ENCODE measurements at regions not wholly inside any gene's neighbourhood (a gene's known extent, or its start where the extent isn't known, plus 50 kb on each side); places are given as distances from the start of the nearest gene placed in this dataset.

GRCh38 chr3:182731764-182732163 lies 61.5 kb upstream of the ATP11B start:
- H3K27ac Mint-ChIP-seq = no peak overlapping the region

GRCh38 chr3:182732232-182733015 lies 60.9 kb upstream of the ATP11B start:
- H3K36me3 Mint-ChIP-seq = no peaks in the 10 kb centered on the region
- Histone ChIP-seq H3K4me3 (ENCODE audit: control insufficient read depth in 1 of 2, extremely low read depth in 1 of 2, low read length in 1 of 2) (no peak overlapping the region), H3K27ac (ENCODE audit: low read length) (no peak overlapping the region), H3K9me3 (no peaks in the 10 kb centered on the region), H3K4me1 (ENCODE audit: control insufficient read depth in 1 of 2, extremely low read depth in 1 of 2, insufficient read depth in 2 of 2, low read length in 2 of 2) (no peaks in the 10 kb centered on the region), H3K36me3 (ENCODE audit: control insufficient read depth in 2 of 2, extremely low read depth in 1 of 2, insufficient read depth in 1 of 2, low read length in 1 of 2) (no peaks in the 10 kb centered on the region), H3K27me3 (replicated peaks in 1 of 2; ENCODE audit: control insufficient read depth in 2 of 2, extremely low read depth in 1 of 2, insufficient read depth in 2 of 2, low read length in 1 of 2) (peaks cover 0 to 18% of the 10 kb centered on the region in 2 experiments)
- DNase-seq (no peak), ATAC-seq (replicated peaks in 1 of 4) (no peak)
- no peak overlapping the region for H3K4me3 Mint-ChIP-seq
- H3K27ac Mint-ChIP-seq = no peak overlapping the region
- 87% methylated on average over 3 of the region's 5 CpGs for WGBS (ENCODE audit: insufficient coverage)
- H3K9me3 Mint-ChIP-seq = no peaks in the 10 kb centered on the region
- ChIA-PET CTCF (interaction anchor here in 1 of 2 donors (0.5 to 0.6 kb wide), 2 partner anchors 9 to 77 kb away, joined by 3 to 6 read pairs; no protein-coding TSS in a partner anchor), POLR2A (no interaction called here)
- H3K4me1 Mint-ChIP-seq = no peaks in the 10 kb centered on the region
- peaks cover 13 to 18% of the 10 kb centered on the region in 2 donors for H3K27me3 Mint-ChIP-seq

More at GRCh38 chr3:182731764-182732163, 61.5 kb upstream of the ATP11B start:
- WGBS (ENCODE audit: insufficient coverage) = 86% methylated on average over 2 of the region's 3 CpGs
- Histone ChIP-seq H3K9me3 (no peaks in the 10 kb centered on the region), H3K4me1 (ENCODE audit: control insufficient read depth in 1 of 2, extremely low read depth in 1 of 2, insufficient read depth in 2 of 2, low read length in 2 of 2) (no peaks in the 10 kb centered on the region), H3K36me3 (ENCODE audit: control insufficient read depth in 2 of 2, extremely low read depth in 1 of 2, insufficient read depth in 1 of 2, low read length in 1 of 2) (no peaks in the 10 kb centered on the region), H3K27me3 (replicated peaks in 1 of 2; ENCODE audit: control insufficient read depth in 2 of 2, extremely low read depth in 1 of 2, insufficient read depth in 2 of 2, low read length in 1 of 2) (peaks cover 0 to 18% of the 10 kb centered on the region in 2 experiments), H3K27ac (ENCODE audit: low read length) (no peak overlapping the region), H3K4me3 (ENCODE audit: control insufficient read depth in 1 of 2, extremely low read depth in 1 of 2, low read length in 1 of 2) (no peak overlapping the region)
- no peaks in the 10 kb centered on the region for H3K9me3 Mint-ChIP-seq
- no peaks in the 10 kb centered on the region for H3K4me1 Mint-ChIP-seq
- ATAC-seq (replicated peaks in 1 of 4) (no peak), DNase-seq (no peak)
- H3K36me3 Mint-ChIP-seq = no peaks in the 10 kb centered on the region
- peaks cover 13 to 18% of the 10 kb centered on the region in 2 donors for H3K27me3 Mint-ChIP-seq
- ChIA-PET POLR2A (no interaction called here), CTCF (no interaction called here)
- no peak overlapping the region for H3K4me3 Mint-ChIP-seq

GRCh38 chr3:182735672-182736071 lies 57.6 kb upstream of the ATP11B start:
- Mint-ChIP-seq H3K4me1 (no peaks in the 10 kb centered on the region), H3K36me3 (no peaks in the 10 kb centered on the region), H3K4me3 (no peak overlapping the region), H3K9me3 (no peaks in the 10 kb centered on the region), H3K27ac (no peak overlapping the region), H3K27me3 (peaks cover 6 to 9% of the 10 kb centered on the region in 2 donors)
- Histone ChIP-seq H3K27me3 (replicated peaks in 1 of 2; ENCODE audit: control insufficient read depth in 2 of 2, extremely low read depth in 1 of 2, insufficient read depth in 2 of 2, low read length in 1 of 2) (peaks cover 0 to 12% of the 10 kb centered on the region in 2 experiments), H3K27ac (ENCODE audit: low read length) (no peak overlapping the region), H3K4me1 (ENCODE audit: control insufficient read depth in 1 of 2, extremely low read depth in 1 of 2, insufficient read depth in 2 of 2, low read length in 2 of 2) (no peaks in the 10 kb centered on the region), H3K9me3 (no peaks in the 10 kb centered on the region), H3K4me3 (ENCODE audit: control insufficient read depth in 1 of 2, extremely low read depth in 1 of 2, low read length in 1 of 2) (no peak overlapping the region), H3K36me3 (ENCODE audit: control insufficient read depth in 2 of 2, extremely low read depth in 1 of 2, insufficient read depth in 1 of 2, low read length in 1 of 2) (no peaks in the 10 kb centered on the region)
- DNase-seq (no peak), ATAC-seq (replicated peaks in 1 of 4) (no peak)
- WGBS (ENCODE audit: insufficient coverage) = no CpG with 5 or more reads among the region's 2 CpGs
- ChIA-PET CTCF (interaction anchor here in 1 of 2 donors (0.6 kb wide), 1 partner anchor 14 kb away, joined by 3 read pairs; no protein-coding TSS in a partner anchor), POLR2A (no interaction called here)

GRCh38 chr3:182737825-182738224 lies 55.5 kb upstream of the ATP11B start:
- peaks cover 8 to 9% of the 10 kb centered on the region in 2 donors for H3K27me3 Mint-ChIP-seq

GRCh38 chr3:182738583-182739411 lies 54.5 kb upstream of the ATP11B start:
- no peaks in the 10 kb centered on the region for H3K36me3 Mint-ChIP-seq
- Histone ChIP-seq H3K4me3 (ENCODE audit: control insufficient read depth in 1 of 2, extremely low read depth in 1 of 2, low read length in 1 of 2) (no peak overlapping the region), H3K9me3 (no peaks in the 10 kb centered on the region), H3K4me1 (ENCODE audit: control insufficient read depth in 1 of 2, extremely low read depth in 1 of 2, insufficient read depth in 2 of 2, low read length in 2 of 2) (no peaks in the 10 kb centered on the region), H3K36me3 (ENCODE audit: control insufficient read depth in 2 of 2, extremely low read depth in 1 of 2, insufficient read depth in 1 of 2, low read length in 1 of 2) (no peaks in the 10 kb centered on the region), H3K27ac (ENCODE audit: low read length) (no peak overlapping the region), H3K27me3 (replicated peaks in 1 of 2; ENCODE audit: control insufficient read depth in 2 of 2, extremely low read depth in 1 of 2, insufficient read depth in 2 of 2, low read length in 1 of 2) (peaks cover 0 to 2% of the 10 kb centered on the region in 2 experiments)
- no peaks in the 10 kb centered on the region for H3K9me3 Mint-ChIP-seq
- CTCF ChIA-PET = no interaction called here
- WGBS (ENCODE audit: insufficient coverage) = 86% methylated on average over 2 of the region's 6 CpGs
- H3K27me3 Mint-ChIP-seq = peaks cover 8 to 9% of the 10 kb centered on the region in 2 donors
- no peak overlapping the region for H3K27ac Mint-ChIP-seq
- no peaks in the 10 kb centered on the region for H3K4me1 Mint-ChIP-seq
- no peak for ATAC-seq (replicated peaks in 1 of 4)
- POLR2A ChIA-PET = no interaction called here
- H3K4me3 Mint-ChIP-seq = no peak overlapping the region
- DNase-seq = no peak

More at GRCh38 chr3:182737825-182738224, 55.5 kb upstream of the ATP11B start:
- Mint-ChIP-seq H3K27ac (no peak overlapping the region), H3K9me3 (no peaks in the 10 kb centered on the region), H3K36me3 (no peaks in the 10 kb centered on the region), H3K4me1 (no peaks in the 10 kb centered on the region), H3K4me3 (no peak overlapping the region)
- Histone ChIP-seq H3K27ac (ENCODE audit: low read length) (no peak overlapping the region), H3K36me3 (ENCODE audit: control insufficient read depth in 2 of 2, extremely low read depth in 1 of 2, insufficient read depth in 1 of 2, low read length in 1 of 2) (no peaks in the 10 kb centered on the region), H3K4me1 (ENCODE audit: control insufficient read depth in 1 of 2, extremely low read depth in 1 of 2, insufficient read depth in 2 of 2, low read length in 2 of 2) (no peaks in the 10 kb centered on the region), H3K4me3 (ENCODE audit: control insufficient read depth in 1 of 2, extremely low read depth in 1 of 2, low read length in 1 of 2) (no peak overlapping the region), H3K9me3 (no peaks in the 10 kb centered on the region), H3K27me3 (replicated peaks in 1 of 2; ENCODE audit: control insufficient read depth in 2 of 2, extremely low read depth in 1 of 2, insufficient read depth in 2 of 2, low read length in 1 of 2) (peaks cover 0 to 2% of the 10 kb centered on the region in 2 experiments)
- ChIA-PET POLR2A (no interaction called here), CTCF (no interaction called here)
- ATAC-seq (replicated peaks in 1 of 4) (no peak), DNase-seq (no peak)
- WGBS (ENCODE audit: insufficient coverage) = no CpG with 5 or more reads among the region's 2 CpGs

GRCh38 chr3:182739619-182740018 lies 53.7 kb upstream of the ATP11B start:
- Mint-ChIP-seq H3K9me3 (no peaks in the 10 kb centered on the region), H3K4me3 (no peak overlapping the region), H3K27me3 (peaks cover 7 to 8% of the 10 kb centered on the region in 2 donors), H3K4me1 (no peaks in the 10 kb centered on the region), H3K36me3 (no peaks in the 10 kb centered on the region), H3K27ac (no peak overlapping the region)
- H3K9me3 ChIP-seq = no peaks in the 10 kb centered on the region
- 93% methylated on average over 3 of the region's 3 CpGs for WGBS (ENCODE audit: insufficient coverage)
- no peak overlapping the region for H3K27ac ChIP-seq (ENCODE audit: low read length)
- H3K4me1 ChIP-seq (ENCODE audit: control insufficient read depth in 1 of 2, extremely low read depth in 1 of 2, insufficient read depth in 2 of 2, low read length in 2 of 2) = no peaks in the 10 kb centered on the region
- ChIA-PET POLR2A (no interaction called here), CTCF (no interaction called here)
- ATAC-seq (replicated peaks in 1 of 4) = no peak
- H3K27me3 ChIP-seq (replicated peaks in 1 of 2; ENCODE audit: control insufficient read depth in 2 of 2, extremely low read depth in 1 of 2, insufficient read depth in 2 of 2, low read length in 1 of 2) = peaks cover 0 to 2% of the 10 kb centered on the region in 2 experiments
- no peak overlapping the region for H3K4me3 ChIP-seq (ENCODE audit: control insufficient read depth in 1 of 2, extremely low read depth in 1 of 2, low read length in 1 of 2)
- H3K36me3 ChIP-seq (ENCODE audit: control insufficient read depth in 2 of 2, extremely low read depth in 1 of 2, insufficient read depth in 1 of 2, low read length in 1 of 2) = no peaks in the 10 kb centered on the region
- DNase-seq = no peak
